Nephron (organoid): ENCODE measurements at regions not wholly inside any gene's neighbourhood (a gene's known extent, or its start where the extent isn't known, plus 50 kb on each side); places are given as distances from the start of the nearest gene placed in this dataset.

Experiments used
- H3K27ac Mint-ChIP-seq, 3 experiments: 2 replicates each; pipeline ENCODE4 v1.8.0; 2020; ENCODE audit warnings: mixed read lengths in 3 of 3, mild to moderate bottlenecking in 2 of 3, moderate library complexity in 1 of 3
- H3K27me3 Mint-ChIP-seq: 2 replicates; pipeline ENCODE4 v1.8.0; 2021; ENCODE audit warnings: low read depth, mild to moderate bottlenecking, moderate library complexity, mixed read lengths
- H3K36me3 Mint-ChIP-seq: 2 replicates; pipeline ENCODE4 v1.8.0; 2020; ENCODE audit warnings: low read depth, mixed read lengths
- H3K4me1 Mint-ChIP-seq: 2 replicates; pipeline ENCODE4 v1.8.0; 2020; ENCODE audit warnings: mixed read lengths
- H3K4me3 Mint-ChIP-seq, 3 experiments: 2 replicates each; pipeline ENCODE4 v1.8.0; 2020; ENCODE audit warnings: mild to moderate bottlenecking in 3 of 3, mixed read lengths in 3 of 3, moderate library complexity in 2 of 3
- H3K9me3 Mint-ChIP-seq: 2 replicates; pipeline ENCODE4 v1.8.0; 2020; ENCODE audit warnings: mixed read lengths
- TF ChIP-seq, protein P1 (sequence below), 3 experiments: fragments of 200-600 bp; sonication (generic); IDR thresholded peaks; one replicate each; pipeline ENCODE4 v1.5.0; 2021; ENCODE audit warnings: antibody characterized with exemption in 3 of 3; ENCODE audit not compliant: unreplicated experiment in 3 of 3

DNA sequence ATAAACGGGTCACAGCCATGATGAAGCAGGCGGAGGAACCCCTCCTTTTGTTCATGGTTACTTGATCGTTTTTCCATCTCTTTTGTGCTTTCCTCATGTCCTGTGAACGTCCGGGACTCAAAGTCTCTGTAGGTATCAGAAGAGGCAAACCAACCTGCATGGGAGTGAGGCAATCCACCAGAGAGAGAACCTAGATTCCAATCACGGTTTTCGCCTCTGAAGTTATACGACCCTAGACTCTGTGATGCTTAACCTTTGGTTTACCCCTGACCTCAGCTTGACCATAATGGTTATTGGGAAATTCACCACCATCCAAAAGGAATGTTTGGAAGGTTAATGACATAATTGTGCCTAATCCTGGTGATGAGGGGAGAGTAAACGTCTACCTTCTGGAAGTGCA lies 186.8 kb upstream of the PRICKLE1 start:
- H3K27me3 Mint-ChIP-seq = no peaks in the 10 kb centered on the region
- H3K4me3 Mint-ChIP-seq = no peak overlapping the region
- TF ChIP-seq, protein P1, sequence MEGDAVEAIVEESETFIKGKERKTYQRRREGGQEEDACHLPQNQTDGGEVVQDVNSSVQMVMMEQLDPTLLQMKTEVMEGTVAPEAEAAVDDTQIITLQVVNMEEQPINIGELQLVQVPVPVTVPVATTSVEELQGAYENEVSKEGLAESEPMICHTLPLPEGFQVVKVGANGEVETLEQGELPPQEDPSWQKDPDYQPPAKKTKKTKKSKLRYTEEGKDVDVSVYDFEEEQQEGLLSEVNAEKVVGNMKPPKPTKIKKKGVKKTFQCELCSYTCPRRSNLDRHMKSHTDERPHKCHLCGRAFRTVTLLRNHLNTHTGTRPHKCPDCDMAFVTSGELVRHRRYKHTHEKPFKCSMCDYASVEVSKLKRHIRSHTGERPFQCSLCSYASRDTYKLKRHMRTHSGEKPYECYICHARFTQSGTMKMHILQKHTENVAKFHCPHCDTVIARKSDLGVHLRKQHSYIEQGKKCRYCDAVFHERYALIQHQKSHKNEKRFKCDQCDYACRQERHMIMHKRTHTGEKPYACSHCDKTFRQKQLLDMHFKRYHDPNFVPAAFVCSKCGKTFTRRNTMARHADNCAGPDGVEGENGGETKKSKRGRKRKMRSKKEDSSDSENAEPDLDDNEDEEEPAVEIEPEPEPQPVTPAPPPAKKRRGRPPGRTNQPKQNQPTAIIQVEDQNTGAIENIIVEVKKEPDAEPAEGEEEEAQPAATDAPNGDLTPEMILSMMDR (IDR thresholded peaks at IDR 0.05; ENCODE audit: unreplicated experiment in 3 of 3) = no peak
- H3K36me3 Mint-ChIP-seq = peaks cover 4% of the 10 kb centered on the region
- H3K27ac Mint-ChIP-seq = no peak overlapping the region
- peaks cover 10% of the 10 kb centered on the region for H3K9me3 Mint-ChIP-seq
- H3K4me1 Mint-ChIP-seq = peaks cover 16% of the 10 kb centered on the region

DNA sequence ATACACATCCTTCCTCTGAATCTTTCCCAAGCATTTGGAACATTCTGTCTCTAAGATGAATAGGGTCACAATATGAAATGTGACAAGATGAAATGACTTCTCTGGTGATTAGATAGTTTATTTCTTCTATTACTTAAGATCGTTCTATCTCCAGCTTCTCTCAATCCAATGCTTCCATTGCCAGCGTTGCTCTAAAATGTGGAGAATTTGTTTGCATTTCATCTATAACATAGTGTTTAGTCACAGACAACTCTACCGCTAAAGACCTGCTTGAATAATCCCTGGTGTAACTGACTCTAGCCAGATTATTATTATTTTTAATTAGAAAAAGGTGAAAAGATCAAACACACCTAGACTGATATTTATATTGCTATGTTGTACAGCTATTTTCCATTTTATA lies 184.7 kb upstream of the PRICKLE1 start:
- peaks cover 8% of the 10 kb centered on the region for H3K36me3 Mint-ChIP-seq
- TF ChIP-seq, protein P1 (IDR thresholded peaks at IDR 0.05; ENCODE audit: unreplicated experiment in 3 of 3) = no peak
- H3K4me3 Mint-ChIP-seq = no peak overlapping the region
- H3K9me3 Mint-ChIP-seq = peaks cover 16% of the 10 kb centered on the region
- no peaks in the 10 kb centered on the region for H3K27me3 Mint-ChIP-seq
- no peaks in the 10 kb centered on the region for H3K4me1 Mint-ChIP-seq
- H3K27ac Mint-ChIP-seq = no peak overlapping the region

DNA sequence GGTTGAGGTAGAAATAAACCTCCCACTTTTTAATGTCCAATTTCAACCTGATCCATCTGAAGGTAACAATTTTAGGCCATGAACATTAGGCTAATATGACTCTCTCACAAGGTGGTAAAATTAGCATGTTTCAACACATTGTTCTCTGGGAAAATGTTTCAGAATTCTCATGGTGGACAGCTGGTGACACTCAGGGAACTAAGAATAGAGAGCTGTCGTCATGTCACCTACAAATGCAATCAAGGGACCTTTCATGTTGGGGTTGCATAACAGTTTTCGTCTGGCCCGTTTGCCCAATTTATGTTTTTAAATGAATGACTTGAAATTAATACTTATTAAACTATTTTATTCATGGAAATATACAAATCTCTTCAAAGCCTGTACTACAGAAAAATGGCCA lies 180.7 kb upstream of the PRICKLE1 start:
- TF ChIP-seq, protein P1 (IDR thresholded peaks at IDR 0.05; ENCODE audit: unreplicated experiment in 3 of 3) = no peak
- Mint-ChIP-seq H3K27ac (no peak overlapping the region), H3K4me3 (no peak overlapping the region), H3K4me1 (no peaks in the 10 kb centered on the region), H3K36me3 (peaks cover 8% of the 10 kb centered on the region), H3K9me3 (peaks cover 16% of the 10 kb centered on the region), H3K27me3 (no peaks in the 10 kb centered on the region)

DNA sequence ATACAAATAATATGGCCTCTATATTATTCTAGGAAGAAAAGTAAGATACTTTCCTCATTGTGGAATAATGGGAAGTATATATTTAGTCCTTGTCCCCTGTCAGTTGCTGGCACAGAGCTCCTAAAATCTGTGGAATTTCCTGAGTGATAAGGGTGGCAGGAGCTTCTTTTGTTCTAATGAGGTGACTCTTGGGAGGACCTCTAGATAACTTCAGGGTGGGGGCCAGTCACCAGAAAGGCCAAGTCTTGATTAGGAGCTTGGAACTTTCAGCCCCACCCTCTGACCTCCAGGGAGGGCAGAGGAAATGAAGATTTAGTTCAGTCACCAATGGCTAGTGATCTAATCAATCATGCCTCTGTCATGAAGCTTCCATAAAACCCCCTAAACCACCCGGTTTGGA lies 179.9 kb upstream of the PRICKLE1 start:
- H3K27me3 Mint-ChIP-seq = no peaks in the 10 kb centered on the region
- TF ChIP-seq, protein P1 (IDR thresholded peaks at IDR 0.05; ENCODE audit: unreplicated experiment in 3 of 3) = no peak

DNA sequence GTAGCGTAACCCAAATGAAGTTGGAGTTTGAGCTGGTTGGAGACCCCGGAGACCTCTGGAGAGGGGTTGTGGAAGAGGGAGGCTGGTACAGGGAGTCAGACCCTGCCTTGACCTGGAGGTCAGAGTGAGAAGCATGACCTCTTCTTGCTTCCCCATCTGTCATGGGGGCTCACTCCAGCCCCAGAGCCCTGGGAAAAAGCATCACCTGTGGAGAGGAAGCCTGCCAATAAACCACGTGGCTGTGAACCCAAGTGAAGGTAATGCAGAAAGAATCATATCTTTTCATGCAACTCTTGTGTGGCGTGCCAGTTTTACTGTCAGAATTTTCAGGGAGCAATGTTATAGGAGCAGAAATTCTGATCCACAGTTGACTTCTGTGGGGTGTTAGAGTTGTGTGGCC lies 178.5 kb upstream of the PRICKLE1 start:
- Mint-ChIP-seq H3K27me3 (peaks cover 3% of the 10 kb centered on the region), H3K4me3 (no peak overlapping the region), H3K9me3 (peaks cover 13% of the 10 kb centered on the region), H3K4me1 (no peaks in the 10 kb centered on the region), H3K36me3 (peaks cover 8% of the 10 kb centered on the region), H3K27ac (no peak overlapping the region)
- TF ChIP-seq, protein P1 (IDR thresholded peaks at IDR 0.05; ENCODE audit: unreplicated experiment in 3 of 3) = no peak

More for the DNA sequence above, 179.9 kb upstream of the PRICKLE1 start:
- Mint-ChIP-seq H3K36me3 (peaks cover 8% of the 10 kb centered on the region), H3K27ac (no peak overlapping the region), H3K4me3 (no peak overlapping the region), H3K4me1 (no peaks in the 10 kb centered on the region), H3K9me3 (peaks cover 16% of the 10 kb centered on the region)

DNA sequence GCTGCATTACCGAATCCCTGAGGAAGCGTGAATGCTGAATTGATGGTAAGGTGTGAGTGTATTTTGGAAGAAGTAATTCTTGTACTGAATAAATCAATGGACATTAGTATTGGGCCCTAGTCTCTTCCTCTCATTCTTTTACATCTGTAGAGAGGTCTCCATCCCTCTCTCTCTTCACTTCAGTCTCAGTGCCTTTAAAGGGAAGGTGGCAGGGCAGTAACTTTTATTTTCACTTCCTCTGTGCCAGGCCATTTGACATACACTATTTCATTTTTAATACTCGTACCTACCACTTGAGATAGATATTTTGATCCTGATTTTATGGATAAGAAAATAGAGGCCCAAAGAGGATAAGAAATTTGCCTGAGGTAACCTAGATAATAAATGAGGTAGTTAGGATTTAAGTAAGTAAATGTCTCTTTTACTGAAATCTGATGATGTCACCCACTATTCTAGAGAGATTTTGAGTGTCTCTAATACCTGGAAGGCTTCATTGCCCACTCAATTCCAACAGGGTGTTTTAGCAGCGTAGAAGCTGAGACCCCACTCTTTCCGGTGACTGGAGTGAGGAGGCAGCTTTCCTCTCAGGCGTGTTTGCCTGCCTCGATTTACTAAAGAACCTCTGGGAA lies 177.9 kb upstream of the PRICKLE1 start:
- Mint-ChIP-seq H3K9me3 (peaks cover 11% of the 10 kb centered on the region), H3K36me3 (peaks cover 8% of the 10 kb centered on the region), H3K4me1 (peaks cover 3% of the 10 kb centered on the region), H3K27me3 (peaks cover 3% of the 10 kb centered on the region), H3K27ac (no peak overlapping the region), H3K4me3 (no peak overlapping the region)
- TF ChIP-seq, protein P1 (IDR thresholded peaks at IDR 0.05; ENCODE audit: unreplicated experiment in 3 of 3) = no peak
